COLO668 (cell line): ENCODE measurements at regions not wholly inside any gene's neighbourhood (a gene's known extent, or its start where the extent isn't known, plus 50 kb on each side); places are given as distances from the start of the nearest gene placed in this dataset.
"Not testable (repeated sequence)": the region's sequence is repeated elsewhere in the genome, so short reads cannot be mapped to it uniquely, and the experiment has no call there.

Experiments
- DNase-seq: peaks from one replicate; lab custom pipeline; 2025; ENCODE audit not compliant: unreplicated experiment; lab: John Stamatoyannopoulos, UW

- peak; percentile 36 for DNase-seq
Measured at GRCh38 chr10:28354511-28354910, 51.6 kb upstream of the MPP7 start.

- DNase-seq = no peak
Measured at GRCh38 chr10:28355376-28355775, 52.5 kb upstream of the MPP7 start.

GRCh38 chr10:28359334-28359733, 56.5 kb upstream of the MPP7 start:
- no peak for DNase-seq

GRCh38 chr10:28360175-28360574, 57.3 kb upstream of the MPP7 start:
- no peak for DNase-seq

- no peak for DNase-seq
Measured at GRCh38 chr10:28363376-28363775, 60.5 kb upstream of the MPP7 start.

GRCh38 chr10:28365840-28366239, 63.0 kb upstream of the MPP7 start:
- peak; percentile 35 for DNase-seq

- no peak for DNase-seq
Measured at GRCh38 chr10:28366994-28367393, 64.1 kb upstream of the MPP7 start.

GRCh38 chr10:28367413-28367812, 64.5 kb upstream of the MPP7 start:
- no peak for DNase-seq

GRCh38 chr10:28367929-28368484, 65.1 kb upstream of the MPP7 start:
- no peak for DNase-seq

- DNase-seq = peak; percentile 6
Measured at GRCh38 chr10:28370107-28370835, 67.4 kb upstream of the MPP7 start.

- not testable (repeated sequence) for DNase-seq
Measured at GRCh38 chr10:28371638-28372037, 68.8 kb upstream of the MPP7 start.

- no peak for DNase-seq
Measured at GRCh38 chr10:28374036-28374435, 71.2 kb upstream of the MPP7 start.

GRCh38 chr10:28375399-28376354, 72.8 kb upstream of the MPP7 start:
- no peak for DNase-seq

- DNase-seq = no peak
Measured at GRCh38 chr10:28378986-28379585, 76.2 kb upstream of the MPP7 start.

GRCh38 chr10:28381466-28381865, 78.6 kb upstream of the MPP7 start:
- no peak for DNase-seq

GRCh38 chr10:28381903-28382347, 79.1 kb upstream of the MPP7 start:
- DNase-seq = peak; percentile 75

- no peak for DNase-seq
Measured at GRCh38 chr10:28382525-28383269, 79.8 kb upstream of the MPP7 start.

- no peak for DNase-seq
Measured at GRCh38 chr10:28384557-28384956, 81.7 kb upstream of the MPP7 start.

- no peak for DNase-seq
Measured at GRCh38 chr10:28385748-28386502, 83.1 kb upstream of the MPP7 start.

- DNase-seq = no peak
Measured at GRCh38 chr10:28386503-28386868, 83.6 kb upstream of the MPP7 start.
